GM21619 (cell line): ENCODE measurements at regions not wholly inside any gene's neighbourhood (a gene's known extent, or its start where the extent isn't known, plus 50 kb on each side); places are given as distances from the start of the nearest gene placed in this dataset.
"Not testable (repeated sequence)": the region's sequence is repeated elsewhere in the genome, so short reads cannot be mapped to it uniquely, and the experiment has no call there.

Experiments used
- ATAC-seq: cut with Tn5 transposase; IDR thresholded peaks from one replicate; pipeline ENCODE4 v1.9.1; 2021; ENCODE audit not compliant: unreplicated experiment

DNA sequence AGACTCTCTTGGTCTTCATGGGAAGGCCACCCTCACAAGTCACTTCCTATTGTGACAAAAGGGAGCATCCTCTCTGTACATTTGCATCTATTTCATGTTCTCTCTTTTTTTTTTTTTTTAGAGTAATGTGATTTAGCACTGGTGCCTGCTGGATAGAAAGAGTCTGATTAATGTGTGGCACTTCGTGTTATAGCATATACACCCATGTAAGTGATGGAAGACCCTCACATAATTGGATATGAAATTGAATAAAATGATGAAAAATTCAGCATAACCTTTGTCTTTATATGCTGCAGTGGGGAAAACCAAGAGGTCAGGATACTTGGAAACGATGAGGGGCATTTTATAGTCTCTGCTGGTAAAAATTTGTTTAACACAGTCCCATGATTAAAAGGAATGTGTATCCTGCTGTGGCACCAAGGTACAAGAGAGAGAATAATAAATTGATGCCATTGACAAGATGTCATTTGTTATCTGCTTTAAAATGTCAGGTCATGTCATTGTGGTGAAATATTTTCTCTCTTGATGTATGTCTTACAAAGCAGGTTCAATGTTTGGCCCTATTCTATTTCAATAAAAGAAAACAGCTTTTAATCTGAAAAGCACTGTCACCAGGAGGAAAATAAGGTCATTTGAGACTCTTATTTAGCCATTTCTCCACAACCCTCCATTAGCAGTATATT, 1115.4 kb downstream of the STPG2 start:
- no peak for ATAC-seq

DNA sequence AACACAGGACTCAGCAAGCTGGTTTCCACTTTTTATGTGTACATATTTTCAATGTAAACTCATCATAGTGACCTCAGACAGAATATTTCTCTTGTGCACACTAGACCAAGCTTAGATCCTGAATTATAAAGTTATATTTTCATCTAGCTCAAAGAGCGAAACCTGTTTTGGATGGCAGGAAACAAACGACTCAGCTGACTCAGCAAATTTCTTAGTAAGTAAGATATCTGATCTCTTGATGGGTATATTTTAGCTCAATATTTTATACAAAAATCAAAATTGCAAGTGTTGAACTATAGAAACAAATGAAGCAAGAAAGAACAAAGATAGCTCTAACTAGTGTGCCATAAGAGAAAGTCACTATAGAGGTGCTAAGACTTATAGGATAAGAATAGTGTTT, 1114.5 kb downstream of the STPG2 start:
- ATAC-seq = no peak

DNA sequence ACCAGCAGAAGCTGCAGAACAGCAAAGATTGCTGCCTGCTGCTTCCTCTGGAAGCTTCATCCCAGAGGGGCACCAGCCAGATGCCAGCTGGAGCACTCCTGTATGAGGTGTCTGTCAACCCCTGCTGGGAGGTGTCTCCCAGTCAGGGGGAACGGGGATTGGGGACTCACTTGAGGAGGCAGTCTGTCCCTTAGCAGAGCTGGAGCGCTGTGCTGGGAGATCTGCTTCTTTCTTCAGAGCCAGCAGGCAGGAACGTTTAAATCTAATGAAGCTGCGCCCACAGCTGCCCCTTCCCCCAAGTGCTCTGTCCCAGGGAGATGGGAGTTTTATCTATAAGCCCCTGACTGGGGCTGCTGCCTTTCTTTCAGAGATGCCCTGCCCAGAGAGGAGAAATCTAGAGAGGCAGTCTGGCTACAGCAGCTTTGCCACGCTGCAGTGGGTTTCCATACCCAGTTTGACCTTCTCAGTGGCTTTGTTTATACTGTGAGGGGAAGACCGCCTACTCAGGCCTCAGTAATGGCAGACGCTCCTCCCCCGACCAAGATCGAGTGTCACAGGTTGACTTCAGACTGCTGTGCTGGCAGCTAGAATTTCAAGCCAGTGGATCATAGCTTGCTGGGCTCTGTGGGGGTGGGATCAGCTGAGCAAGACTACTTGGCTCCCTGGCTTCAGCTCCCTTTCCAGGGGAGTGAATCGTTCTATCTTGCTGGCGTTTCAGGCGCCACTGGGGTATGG, 1105.7 kb downstream of the STPG2 start:
- not testable (repeated sequence) for ATAC-seq

DNA sequence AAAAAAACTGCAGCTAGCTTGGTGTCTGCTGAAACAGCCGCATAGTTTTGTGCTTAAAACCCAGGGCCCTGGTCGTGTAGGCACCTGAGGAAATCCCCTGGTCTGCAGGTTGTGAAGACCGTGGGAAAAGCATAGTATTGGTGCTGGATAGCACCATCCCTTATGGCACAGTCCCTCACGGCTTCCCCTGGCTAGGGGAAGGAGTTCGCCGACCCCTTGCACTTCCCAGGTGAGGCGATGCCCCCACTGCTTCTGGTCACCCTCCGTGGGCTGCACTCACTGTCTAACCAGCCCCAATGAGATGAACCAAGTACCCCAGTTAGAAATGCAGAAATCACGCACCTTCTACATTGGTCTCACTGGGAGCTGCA, 1105.1 kb downstream of the STPG2 start:
- no peak for ATAC-seq

DNA sequence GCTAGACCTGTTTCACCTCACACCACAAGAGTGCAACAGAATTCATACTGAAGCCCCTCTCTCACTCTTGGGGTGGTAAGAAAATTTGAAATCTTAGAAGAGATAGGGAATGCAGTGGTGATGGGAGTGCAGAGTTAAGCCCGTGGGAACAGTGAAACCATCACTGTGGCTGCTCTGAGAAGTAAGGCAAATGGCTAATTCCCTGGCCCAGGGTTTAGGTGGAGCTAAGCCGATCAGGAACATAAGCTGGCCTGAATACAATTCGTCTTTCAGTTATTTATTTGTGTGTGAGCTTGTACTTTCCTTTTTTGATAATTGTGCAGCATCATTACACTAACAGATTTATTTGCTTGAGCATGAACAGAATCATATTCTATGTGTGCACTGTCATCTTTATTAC, 1070.6 kb downstream of the STPG2 start:
- ATAC-seq = no peak

DNA sequence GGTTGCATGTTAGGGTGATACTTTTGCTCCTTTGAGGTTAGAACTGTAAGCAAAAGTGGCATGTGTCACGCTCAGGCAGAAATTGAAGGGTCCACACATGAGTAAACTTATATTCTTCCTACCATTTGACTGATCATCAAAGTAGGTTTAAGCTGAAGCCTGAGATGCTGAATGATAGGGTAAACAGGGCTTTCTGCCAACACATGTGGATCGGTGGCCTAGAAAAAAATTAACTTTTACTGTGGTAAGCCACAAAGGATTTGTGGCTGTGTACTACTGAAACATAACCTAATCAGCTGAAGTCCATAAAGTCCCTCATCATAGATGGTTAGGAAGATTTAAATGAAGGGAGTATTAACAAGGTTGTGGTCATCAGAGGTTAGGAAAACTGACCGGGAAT, 1070.1 kb downstream of the STPG2 start:
- no peak for ATAC-seq

DNA sequence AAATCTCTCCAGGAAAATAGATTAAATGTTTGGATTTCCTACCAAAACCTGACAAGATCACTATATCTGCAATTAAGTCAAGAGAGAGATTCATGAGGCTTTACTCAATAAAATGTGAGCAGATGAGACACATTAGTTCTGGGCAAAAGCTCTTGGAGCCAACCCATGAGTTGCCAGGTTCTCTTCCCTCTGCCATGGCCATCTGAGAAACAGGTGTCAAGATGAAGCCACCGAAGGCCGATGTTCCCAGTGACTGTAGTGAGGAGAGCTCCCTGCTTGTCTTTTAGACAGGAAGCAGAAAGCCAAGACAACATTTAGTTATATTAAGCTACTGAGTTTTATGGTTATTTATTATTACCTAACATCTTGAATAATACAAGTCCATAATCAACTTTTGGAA, 1068.7 kb downstream of the STPG2 start:
- ATAC-seq = no peak

DNA sequence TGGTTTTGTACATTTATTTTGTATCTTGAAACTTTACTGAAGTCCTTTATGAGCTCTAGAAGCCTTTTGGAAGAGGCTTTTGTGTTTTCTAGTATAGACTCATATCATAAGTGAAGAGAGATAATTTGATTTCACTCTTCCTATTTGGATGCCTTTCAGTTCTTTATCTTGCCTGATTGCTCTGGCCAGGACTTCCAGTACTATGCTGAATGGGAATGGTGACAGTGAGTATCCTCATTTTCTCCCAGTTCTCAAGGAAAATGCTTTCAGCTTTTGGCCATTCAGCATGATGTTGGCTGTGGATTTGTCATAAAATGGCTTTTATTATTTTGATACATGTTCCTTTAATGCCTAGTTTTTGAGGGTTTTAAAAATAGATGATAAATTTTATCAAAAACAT, 1061.3 kb downstream of the STPG2 start:
- no peak for ATAC-seq

DNA sequence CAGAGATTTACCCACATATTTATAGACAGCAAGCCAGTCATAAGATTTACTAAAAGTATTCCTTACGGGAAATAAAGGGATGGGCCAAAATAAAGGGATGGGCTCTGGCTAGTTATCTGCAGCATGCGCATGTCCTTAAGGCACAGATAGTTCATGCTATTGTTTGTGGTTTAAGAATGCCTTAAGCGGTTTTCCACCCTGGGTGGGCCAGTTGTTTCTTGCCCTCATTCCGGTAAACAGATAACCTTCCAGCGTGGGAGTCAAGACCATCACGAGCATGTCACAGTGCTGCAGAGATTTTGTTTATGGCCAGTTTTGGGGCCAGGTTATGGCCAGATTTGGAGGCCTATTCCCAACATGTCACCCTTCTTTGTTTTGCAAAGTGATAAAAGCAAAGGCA, 1046.2 kb downstream of the STPG2 start:
- not testable (repeated sequence) for ATAC-seq

DNA sequence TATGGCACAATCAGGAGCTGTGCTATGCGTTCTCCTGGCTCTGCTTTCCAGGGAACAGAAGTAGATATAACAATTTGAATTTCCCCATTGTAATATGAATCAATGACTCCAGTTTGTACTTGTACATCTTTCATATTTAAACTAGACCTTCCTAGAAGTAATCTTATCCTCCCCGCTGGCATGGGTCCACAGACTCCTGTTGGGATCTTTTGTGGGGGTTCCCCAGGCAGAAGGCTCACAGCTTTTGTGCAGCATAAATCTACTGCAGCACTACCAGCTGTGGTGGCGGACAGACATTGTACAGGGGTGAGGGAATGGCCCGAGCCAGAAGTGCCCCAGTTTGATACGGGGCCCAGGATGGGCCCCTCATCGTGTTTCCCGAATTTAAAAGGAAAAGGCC, 1042.1 kb downstream of the STPG2 start:
- ATAC-seq = not testable (repeated sequence)

DNA sequence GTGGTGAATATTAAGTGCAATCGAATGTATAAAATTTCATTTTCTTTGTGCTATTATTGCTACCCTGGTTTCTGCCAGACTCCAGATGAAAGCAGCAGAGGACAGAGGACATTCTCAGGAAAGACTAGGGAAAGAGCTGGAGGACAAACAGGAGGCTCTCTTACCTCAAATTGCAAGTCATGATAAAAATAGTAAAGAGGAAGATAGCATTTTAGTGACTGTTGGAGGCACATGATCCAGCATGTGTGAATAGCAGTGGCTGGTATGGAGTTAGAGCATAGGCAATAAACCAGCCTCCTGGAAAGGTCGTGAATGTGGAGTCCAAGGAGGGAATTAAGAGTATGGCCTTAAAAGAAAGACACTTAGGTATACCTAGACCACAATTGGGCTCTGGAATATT, 1040.0 kb downstream of the STPG2 start:
- ATAC-seq = no peak

DNA sequence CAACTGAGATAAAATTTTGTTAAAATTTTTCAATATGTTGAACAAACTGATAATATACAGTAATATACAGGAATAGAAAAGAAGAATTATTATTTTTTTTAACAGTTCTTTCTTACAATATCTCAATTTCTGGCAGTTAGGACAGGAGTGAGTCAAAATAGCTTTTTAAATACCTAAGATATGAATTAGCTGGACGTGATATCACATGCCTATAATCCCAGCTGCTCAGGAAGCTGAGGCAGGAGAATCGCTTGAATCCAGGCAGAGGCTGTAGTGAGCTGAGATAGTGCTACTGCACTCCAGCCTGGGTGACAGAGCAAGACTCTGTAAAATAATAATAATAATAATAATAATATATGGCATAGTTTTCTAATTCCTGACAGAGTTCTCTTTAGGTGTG, 1039.3 kb downstream of the STPG2 start:
- ATAC-seq = no peak

DNA sequence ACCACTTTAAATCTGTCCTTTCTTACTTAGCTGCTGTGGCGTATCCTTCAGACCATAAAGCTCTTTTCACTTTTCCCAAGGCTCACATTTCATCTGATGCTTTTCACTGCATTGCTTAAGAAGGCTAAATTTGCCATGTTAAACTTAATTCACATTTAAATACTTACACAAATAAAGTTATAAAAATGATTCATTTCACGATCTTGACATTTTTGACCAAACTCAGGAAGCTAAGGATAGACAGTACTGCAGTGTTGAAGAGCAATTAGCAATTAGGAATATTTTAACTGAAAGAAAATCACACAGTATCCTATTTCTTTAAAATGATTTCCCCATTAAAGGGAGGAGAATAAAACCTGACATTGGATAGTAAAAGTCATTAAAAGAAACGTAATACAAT, 1038.6 kb downstream of the STPG2 start:
- ATAC-seq = no peak

DNA sequence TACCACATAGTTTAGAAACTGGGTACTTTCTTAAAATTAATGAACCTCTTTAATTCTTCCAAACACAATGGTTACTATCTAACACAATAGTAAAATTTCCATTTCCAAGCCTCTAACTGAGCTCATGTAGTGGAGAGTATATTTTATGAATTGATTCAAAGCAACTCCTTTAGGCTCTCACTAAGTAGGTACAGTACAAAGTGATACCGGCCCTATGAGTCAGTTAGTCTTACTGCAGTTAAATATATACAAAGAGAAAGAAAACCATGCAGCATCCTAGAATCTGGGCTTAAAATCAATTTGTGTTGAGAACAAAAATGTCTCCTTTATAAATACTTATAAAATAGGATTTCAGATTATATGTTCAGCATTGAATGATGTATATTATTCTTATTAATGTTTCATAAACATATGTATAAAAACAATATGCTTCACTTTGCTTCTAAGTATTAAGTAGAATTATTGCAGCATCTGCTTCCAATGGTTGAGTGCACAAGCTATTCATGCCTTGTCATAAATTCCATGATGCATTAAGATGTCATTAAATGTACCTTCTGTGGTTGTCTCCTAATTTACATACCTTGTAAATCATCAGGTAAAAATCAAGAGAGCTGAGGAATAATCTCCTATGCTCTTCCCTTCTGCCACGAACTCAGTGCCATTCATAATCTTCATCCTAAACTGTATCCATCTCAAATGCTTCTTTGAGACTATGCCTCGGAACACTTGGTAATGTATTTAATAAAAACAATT, 1037.8 kb downstream of the STPG2 start:
- ATAC-seq = no peak

DNA sequence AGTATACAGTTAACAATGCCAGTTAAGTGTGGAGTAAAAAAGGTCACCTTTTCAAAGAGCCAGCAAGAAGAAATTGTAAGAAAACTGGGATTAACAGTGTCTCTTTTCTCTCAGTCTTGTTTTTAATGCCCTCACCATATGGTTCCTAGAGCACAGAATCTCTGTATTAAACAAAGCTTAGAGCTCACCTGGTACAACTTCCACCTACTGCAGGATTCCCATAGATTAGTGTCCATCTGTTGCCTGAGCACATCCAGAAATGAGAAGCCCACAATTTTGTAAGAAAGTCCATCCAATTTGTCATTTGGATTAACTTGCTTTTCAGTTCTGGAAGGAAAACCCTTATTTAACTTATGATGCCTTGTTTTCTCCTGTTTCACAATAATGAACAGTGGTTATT, 1037.1 kb downstream of the STPG2 start:
- no peak for ATAC-seq

DNA sequence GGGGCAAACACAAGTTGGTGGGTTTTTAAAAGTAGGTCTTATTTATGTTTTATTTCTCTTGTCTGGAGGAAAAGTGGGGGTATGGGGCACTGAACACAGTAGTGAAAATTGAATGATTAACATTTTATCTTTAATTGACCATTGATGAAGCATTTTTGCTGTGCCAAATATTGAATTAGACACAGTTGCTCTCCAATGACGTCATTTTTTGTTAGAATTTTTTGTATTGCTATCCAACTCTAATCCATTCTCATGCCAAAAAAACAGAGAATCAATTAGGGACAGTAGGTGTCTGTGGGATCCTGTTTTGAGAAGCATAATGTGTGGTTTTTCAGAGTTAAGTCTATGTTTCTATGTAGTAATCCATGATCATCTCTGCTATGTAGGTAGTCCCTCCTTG, 1032.8 kb downstream of the STPG2 start:
- ATAC-seq = no peak

DNA sequence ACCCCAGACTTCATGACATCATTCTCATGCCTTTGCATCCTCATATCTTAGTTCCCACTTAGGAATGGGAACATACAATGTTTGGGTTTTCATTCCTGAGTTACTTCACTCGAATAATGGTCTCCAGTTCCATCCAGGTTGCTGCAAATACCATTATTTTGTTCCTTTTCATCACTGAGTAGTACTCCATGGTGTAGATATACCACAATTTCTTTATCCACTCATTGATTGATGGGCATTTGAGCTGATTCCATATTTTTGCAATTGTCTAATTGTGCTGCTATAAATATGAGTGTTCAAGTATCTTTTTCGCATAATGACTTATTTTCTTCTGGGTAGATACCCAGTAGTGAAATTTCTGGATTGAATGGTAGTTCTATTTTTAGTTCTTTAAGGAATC, 1026.8 kb downstream of the STPG2 start:
- ATAC-seq = no peak

DNA sequence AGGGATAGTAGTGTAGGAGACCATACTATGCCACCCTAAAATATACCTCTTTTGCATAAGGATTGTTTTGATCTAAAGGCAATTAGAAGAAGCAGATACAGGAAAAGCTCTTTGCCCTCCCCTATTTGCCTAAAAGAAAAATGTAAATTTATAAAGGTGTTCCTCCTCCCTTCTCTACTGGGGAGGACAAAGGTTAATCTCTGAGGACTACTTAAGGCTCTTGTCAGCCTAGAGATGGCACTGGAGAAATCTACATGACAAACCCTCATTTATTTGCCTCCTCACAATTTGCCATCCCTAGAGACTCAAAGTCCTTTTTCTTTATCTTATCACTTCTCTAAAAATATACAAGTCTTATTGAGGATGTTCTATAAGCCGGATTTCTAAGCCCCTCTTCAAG, 1021.8 kb downstream of the STPG2 start:
- no peak for ATAC-seq

DNA sequence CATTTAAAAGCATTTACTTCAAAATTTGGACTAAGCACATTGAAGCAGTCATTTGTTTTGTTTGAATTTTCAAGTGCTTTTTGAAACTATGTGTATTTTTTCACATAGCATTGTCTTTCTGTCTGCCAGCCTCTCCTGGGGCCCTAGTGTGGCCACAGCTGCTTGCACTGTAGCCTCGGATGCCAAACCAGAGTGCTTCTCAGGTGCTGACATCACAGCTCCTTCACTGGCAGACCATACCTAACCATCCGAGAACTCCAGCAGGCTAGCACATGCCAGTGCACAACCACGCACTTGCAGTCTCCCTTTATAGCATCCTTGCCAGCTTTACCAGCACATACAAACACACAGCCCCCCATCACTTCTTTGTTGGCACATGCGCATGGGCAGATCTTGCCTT, 1019.7 kb downstream of the STPG2 start:
- ATAC-seq = no peak

DNA sequence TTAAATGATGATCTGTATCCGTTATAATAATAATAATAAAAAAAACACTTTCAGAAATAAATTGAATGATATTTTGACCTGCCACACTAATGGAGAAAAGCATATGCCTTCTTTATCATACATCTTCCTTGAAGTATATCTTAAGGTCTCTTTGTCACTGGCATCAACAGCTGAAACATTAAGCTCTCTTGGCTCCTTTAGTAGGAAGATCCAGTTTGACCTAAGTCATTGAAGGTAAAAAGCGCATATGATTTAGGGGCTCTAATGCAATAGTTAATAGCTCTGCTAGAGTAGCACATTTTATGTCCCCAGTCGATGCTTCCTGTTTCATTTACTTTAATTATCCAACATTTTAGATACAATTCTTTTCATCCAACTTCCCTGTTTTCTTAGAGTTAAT, 1010.8 kb downstream of the STPG2 start:
- no peak for ATAC-seq

DNA sequence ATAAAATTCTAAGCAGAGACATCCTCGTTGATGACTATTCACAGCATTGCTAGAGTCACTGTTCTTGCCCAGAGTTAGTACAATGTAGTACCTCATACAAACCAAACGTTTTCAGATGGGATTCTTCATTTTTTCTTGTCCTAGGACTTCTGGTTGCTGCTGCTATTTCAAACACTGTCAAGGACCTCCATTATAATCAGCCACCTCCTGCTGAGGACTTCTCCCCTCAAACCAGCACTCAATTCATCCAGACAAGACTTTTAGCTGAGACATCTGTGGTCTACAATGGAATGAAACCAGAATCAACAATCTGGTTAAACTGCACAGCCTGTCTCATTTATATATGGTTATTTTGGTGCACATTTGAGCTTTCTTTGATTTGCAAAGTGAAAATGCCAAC, 1008.8 kb downstream of the STPG2 start:
- ATAC-seq = no peak

DNA sequence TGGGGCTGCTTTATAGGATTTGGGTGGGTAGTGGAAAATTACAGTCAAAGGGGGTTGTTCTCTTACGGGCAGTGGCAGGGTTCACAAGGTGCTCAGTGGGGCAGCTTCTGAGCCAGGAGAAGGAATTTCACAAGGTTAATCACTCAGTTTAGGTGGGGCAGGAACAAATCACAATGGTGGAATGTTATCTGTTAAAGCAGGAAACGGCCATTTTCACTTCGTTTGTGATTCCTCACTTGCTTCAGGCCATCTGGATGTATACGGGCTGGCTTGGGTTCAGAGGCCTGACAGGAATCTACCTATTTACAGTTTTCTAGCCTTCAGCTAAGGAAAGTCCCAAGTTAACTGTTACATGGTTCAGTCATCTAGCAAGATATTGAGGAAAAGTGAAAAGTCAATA, 1003.5 kb downstream of the STPG2 start:
- ATAC-seq = no peak
